ENCODE measurements at regions not wholly inside any gene's neighbourhood (a gene's known extent, or its start where the extent isn't known, plus 50 kb on each side); places are given as distances from the start of the nearest gene placed in this dataset.

DNA sequence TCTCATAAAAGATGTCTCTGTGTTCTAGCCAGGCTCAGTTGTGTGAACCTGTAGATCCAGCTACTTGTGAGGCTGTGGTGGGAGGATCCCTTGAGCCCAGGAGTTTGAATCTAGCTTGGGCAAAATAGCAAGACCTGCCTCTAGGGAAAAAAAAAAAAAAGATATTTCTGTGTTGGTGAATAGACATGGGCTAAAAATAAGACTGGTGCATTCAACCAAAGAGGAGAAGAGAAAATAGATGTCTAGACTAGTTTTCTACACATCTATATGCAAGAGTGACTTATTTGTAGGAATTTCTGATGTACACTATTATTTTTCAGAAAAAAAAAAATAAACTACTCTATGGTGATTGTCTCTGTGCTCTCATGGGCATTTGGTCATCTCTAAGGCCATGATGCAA is 555.1 kb downstream of the BCL11A start:
- Histone ChIP-seq H3K4me1 (no peaks in the 10 kb centered on the region), H3K27ac (no peak overlapping the region), H3K36me3 (no peaks in the 10 kb centered on the region), H3K4me3 (no peak overlapping the region), H3K9me3 (no peaks in the 10 kb centered on the region), H3K27me3 (no peaks in the 10 kb centered on the region)
- intact Hi-C loops (cut with DNase I; ENCODE audit: low total_unique reads) (no loop called here), in situ Hi-C loops (cut with MboI; ENCODE audit: low pct_ligation_motif_present in 1 of 4, low pct_unique_long_range_greater_than_20kb in 1 of 4, low sequenced_read_pairs in 3 of 4) (no loop called here)
- TF ChIP-seq POLR2AphosphoS5 (IDR thresholded peaks at IDR 0.05) (no peak), EP300 (IDR thresholded peaks at IDR 0.05; ENCODE audit: low read depth) (no peak), POLR2A (IDR thresholded peaks at IDR 0.05) (no peak)
- TF ChIP-seq, protein P1, sequence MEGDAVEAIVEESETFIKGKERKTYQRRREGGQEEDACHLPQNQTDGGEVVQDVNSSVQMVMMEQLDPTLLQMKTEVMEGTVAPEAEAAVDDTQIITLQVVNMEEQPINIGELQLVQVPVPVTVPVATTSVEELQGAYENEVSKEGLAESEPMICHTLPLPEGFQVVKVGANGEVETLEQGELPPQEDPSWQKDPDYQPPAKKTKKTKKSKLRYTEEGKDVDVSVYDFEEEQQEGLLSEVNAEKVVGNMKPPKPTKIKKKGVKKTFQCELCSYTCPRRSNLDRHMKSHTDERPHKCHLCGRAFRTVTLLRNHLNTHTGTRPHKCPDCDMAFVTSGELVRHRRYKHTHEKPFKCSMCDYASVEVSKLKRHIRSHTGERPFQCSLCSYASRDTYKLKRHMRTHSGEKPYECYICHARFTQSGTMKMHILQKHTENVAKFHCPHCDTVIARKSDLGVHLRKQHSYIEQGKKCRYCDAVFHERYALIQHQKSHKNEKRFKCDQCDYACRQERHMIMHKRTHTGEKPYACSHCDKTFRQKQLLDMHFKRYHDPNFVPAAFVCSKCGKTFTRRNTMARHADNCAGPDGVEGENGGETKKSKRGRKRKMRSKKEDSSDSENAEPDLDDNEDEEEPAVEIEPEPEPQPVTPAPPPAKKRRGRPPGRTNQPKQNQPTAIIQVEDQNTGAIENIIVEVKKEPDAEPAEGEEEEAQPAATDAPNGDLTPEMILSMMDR (IDR thresholded peaks at IDR 0.05): no peak
- no peak for DNase-seq

DNA sequence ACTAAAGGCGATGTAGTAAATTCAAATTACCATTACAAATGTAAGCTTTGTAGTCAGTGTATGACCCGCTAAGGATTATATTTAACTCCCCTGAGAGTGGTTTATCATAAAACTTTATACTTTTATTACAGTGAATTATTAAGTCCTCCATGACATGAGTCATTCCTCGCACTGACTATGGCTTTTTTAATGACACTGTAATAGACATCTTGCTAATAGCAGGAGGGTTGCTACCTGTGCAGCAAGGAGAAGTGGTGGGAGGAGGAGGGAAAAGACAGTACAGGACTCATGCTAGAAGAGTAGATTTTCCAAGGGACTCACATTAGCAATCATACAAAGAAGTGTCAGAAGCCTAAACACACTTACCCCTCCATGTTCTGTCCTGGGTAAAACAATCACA is 556.1 kb downstream of the BCL11A start:
- in situ Hi-C loops (cut with MboI; ENCODE audit: low pct_ligation_motif_present in 1 of 4, low pct_unique_long_range_greater_than_20kb in 1 of 4, low sequenced_read_pairs in 3 of 4): no loop called here
- Histone ChIP-seq H3K27ac (no peak overlapping the region), H3K4me1 (no peaks in the 10 kb centered on the region), H3K4me3 (no peak overlapping the region), H3K36me3 (no peaks in the 10 kb centered on the region), H3K9me3 (no peaks in the 10 kb centered on the region), H3K27me3 (no peaks in the 10 kb centered on the region)
- TF ChIP-seq, protein P1 (IDR thresholded peaks at IDR 0.05): no peak
- TF ChIP-seq POLR2AphosphoS5 (IDR thresholded peaks at IDR 0.05) (no peak), POLR2A (IDR thresholded peaks at IDR 0.05) (no peak), EP300 (IDR thresholded peaks at IDR 0.05; ENCODE audit: low read depth) (no peak)
- DNase-seq: no peak
- intact Hi-C loops (cut with DNase I; ENCODE audit: low total_unique reads): no loop called here
- WGBS, 2 donors (ENCODE audit: low coverage in 1 of 2): 66 to 81% methylated on average over 3 of the region's 3 CpGs

DNA sequence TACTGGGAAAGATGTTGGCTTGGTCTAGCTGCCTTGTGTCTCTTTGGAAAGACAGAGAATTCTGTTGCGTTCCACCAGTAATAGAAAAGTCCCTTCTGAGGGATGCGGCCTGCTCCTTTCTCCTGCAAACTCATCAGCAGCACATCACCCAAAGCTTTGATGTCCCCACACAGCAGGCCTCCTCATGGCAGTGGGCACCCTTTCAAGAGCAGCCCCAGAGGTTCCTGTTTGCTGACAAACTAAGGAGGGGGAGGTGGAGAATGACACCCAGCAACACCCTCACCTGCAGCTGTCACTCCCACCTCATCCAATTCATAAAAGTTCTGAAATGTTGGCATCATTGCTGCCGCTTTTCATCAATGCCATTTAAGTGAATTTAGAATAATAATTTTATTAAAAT is 556.6 kb downstream of the BCL11A start:
- intact Hi-C loops (cut with DNase I; ENCODE audit: low total_unique reads): no loop called here
- no peak overlapping the region for H3K27ac ChIP-seq
- H3K36me3 ChIP-seq: no peaks in the 10 kb centered on the region
- no peak for TF ChIP-seq POLR2AphosphoS5 (IDR thresholded peaks at IDR 0.05)
- TF ChIP-seq POLR2A (IDR thresholded peaks at IDR 0.05): no peak
- TF ChIP-seq EP300 (IDR thresholded peaks at IDR 0.05; ENCODE audit: low read depth): no peak
- 83 to 84% methylated on average over 1 to 3 of the region's 3 CpGs for WGBS, 2 donors (ENCODE audit: low coverage in 1 of 2)
- H3K9me3 ChIP-seq: no peaks in the 10 kb centered on the region
- no peaks in the 10 kb centered on the region for H3K4me1 ChIP-seq
- H3K4me3 ChIP-seq: no peak overlapping the region
- DNase-seq: no peak
- in situ Hi-C loops (cut with MboI; ENCODE audit: low pct_ligation_motif_present in 1 of 4, low pct_unique_long_range_greater_than_20kb in 1 of 4, low sequenced_read_pairs in 3 of 4): no loop called here
- H3K27me3 ChIP-seq: no peaks in the 10 kb centered on the region

DNA sequence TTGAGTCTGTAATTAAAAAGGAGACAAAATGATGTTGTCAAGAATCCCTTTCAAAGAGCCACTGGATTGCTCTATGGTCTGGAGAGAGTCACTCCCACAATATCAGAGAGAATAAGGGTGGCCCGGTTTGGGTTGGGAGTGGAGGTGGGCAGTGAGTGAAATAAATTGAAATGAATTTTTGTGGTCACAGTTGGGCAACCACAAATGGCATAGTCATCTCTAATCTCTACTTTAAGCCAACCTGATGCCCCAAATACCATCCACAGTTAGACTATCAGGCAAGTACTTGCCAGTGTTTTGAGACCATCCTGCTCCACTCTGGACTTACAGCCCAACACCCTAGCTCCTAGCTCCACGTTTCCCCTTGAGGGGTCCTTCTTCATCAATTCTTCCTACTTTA is 559.7 kb downstream of the BCL11A start:
- H3K27ac ChIP-seq: no peak overlapping the region
- no peaks in the 10 kb centered on the region for H3K27me3 ChIP-seq
- H3K9me3 ChIP-seq: no peaks in the 10 kb centered on the region
- no peak for DNase-seq
- H3K4me1 ChIP-seq: no peaks in the 10 kb centered on the region
- intact Hi-C loops (cut with DNase I; ENCODE audit: low total_unique reads): no loop called here
- 80 to 88% methylated on average over 2 of the region's 2 CpGs for WGBS, 2 donors (ENCODE audit: low coverage in 1 of 2)
- H3K4me3 ChIP-seq: no peak overlapping the region
- no peaks in the 10 kb centered on the region for H3K36me3 ChIP-seq
- TF ChIP-seq POLR2A (IDR thresholded peaks at IDR 0.05) (no peak), POLR2AphosphoS5 (IDR thresholded peaks at IDR 0.05) (no peak), EP300 (IDR thresholded peaks at IDR 0.05; ENCODE audit: low read depth) (no peak)
- TF ChIP-seq, protein P1 (IDR thresholded peaks at IDR 0.05): no peak
- in situ Hi-C loops (cut with MboI; ENCODE audit: low pct_ligation_motif_present in 1 of 4, low pct_unique_long_range_greater_than_20kb in 1 of 4, low sequenced_read_pairs in 3 of 4): no loop called here

DNA sequence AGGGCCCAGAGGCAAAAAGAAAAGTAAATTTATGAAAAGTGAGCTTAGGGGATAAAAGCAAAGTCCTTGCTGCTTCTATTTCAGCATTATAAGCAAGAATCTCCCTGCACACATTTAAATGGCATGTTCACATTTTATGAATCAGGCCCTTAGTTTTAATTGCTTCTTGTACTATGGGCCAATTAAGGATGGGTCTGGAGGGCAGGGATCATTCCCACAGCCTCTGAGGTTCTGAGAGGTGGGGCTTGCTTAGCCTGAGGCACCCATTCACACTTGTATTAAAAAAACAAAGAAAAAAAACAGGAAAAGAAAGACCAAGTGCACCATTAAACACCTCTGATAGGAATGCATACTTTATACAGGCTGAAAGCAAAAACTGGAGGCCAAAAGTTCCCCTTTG is 565.1 kb downstream of the BCL11A start:
- in situ Hi-C loops (cut with MboI; ENCODE audit: low pct_ligation_motif_present in 1 of 4, low pct_unique_long_range_greater_than_20kb in 1 of 4, low sequenced_read_pairs in 3 of 4): no loop called here
- intact Hi-C loops (cut with DNase I; ENCODE audit: low total_unique reads): no loop called here
- Histone ChIP-seq H3K36me3 (no peaks in the 10 kb centered on the region), H3K9me3 (no peaks in the 10 kb centered on the region), H3K4me3 (no peak overlapping the region), H3K4me1 (peaks cover 0 to 11% (median 4%) of the 10 kb centered on the region in 4 donors), H3K27me3 (no peaks in the 10 kb centered on the region), H3K27ac (no peak overlapping the region)
- no peak for TF ChIP-seq POLR2A (IDR thresholded peaks at IDR 0.05)
- no peak for DNase-seq

All from transverse colon (tissue), 4 donors.